HG03442 (cell line): ENCODE measurements at regions not wholly inside any gene's neighbourhood (a gene's known extent, or its start where the extent isn't known, plus 50 kb on each side); places are given as distances from the start of the nearest gene placed in this dataset.

Source experiments
- ATAC-seq: cut with Tn5 transposase; IDR thresholded peaks from one replicate; pipeline ENCODE4 v1.9.1; 2021; ENCODE audit warnings: mild to moderate bottlenecking, moderate library complexity; ENCODE audit not compliant: unreplicated experiment

DNA sequence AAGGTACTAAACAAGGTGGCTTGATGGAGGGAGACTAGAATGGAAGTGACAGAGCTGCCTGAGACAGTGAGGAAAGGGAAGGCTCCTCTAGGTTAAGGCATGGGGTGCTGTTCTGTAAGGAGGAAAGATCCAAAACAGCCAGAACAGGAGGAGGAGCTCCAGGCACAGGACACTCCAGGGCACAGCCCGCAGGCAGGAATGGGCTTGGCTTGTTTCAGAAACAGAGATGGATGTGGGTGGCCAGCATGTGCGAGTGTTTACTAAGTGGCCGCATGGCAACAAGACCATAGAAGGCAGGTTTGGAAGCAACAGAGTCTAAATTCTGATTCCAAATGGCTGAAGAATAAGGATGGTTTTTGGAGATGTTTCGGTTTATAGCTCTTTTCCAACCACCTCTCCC is 889.1 kb downstream of the AACS start:
- no peak for ATAC-seq

DNA sequence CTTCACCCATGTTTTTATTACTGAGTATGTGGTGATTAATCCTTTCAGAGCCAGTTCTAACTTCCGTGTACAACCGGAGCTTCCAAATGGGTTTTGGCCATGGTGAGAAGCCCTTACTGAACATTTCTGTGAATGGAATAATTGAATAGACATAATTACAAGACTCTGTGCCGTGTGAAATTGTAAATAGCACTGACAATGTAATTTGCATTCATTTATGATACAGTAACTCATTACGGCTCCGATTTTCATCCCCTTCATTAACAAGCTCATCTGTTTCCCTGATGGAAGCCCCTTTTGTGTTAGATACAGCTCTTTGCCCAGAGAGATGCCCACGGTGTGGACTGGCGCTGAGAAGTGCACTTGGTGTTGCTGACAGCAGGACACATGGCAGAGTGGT is 891.0 kb downstream of the AACS start:
- ATAC-seq = no peak

DNA sequence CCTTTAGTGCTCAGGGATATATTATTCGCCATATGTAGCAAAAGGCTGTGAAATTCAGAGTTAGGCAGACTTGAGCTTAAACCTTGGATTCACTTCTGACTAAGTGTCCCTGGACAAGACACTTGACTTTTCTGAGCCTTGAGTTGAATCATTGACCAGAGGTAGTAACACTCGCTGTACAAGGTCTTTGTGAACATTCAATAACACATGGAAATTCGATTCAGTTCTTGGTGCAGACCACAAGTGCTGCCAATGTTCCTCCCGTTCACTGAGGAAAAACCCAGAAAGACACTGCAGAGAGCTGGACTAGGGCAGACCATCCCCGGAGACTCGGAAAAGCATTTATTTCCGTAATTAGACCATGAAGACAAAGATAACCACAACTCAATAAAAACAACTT is 901.4 kb downstream of the AACS start:
- no peak for ATAC-seq

DNA sequence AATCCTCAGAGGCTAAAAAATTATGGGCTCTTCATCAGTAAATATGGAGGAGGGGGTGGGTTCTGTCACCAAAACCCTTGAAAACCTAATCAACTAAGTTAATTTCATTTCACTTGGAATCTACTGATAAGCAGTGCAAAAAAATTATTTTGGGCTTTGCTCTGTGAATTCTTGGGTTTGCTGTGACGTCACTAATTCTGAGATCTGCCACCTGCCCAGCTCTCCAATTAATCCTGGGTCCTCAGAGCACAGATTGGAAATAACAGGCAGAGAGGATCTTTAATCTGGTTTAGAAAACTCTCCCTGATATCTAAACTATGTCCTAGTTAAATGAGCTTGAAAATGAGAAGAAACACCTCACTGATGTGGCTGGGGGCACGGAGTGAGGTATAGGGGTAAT is 903.2 kb downstream of the AACS start:
- no peak for ATAC-seq

DNA sequence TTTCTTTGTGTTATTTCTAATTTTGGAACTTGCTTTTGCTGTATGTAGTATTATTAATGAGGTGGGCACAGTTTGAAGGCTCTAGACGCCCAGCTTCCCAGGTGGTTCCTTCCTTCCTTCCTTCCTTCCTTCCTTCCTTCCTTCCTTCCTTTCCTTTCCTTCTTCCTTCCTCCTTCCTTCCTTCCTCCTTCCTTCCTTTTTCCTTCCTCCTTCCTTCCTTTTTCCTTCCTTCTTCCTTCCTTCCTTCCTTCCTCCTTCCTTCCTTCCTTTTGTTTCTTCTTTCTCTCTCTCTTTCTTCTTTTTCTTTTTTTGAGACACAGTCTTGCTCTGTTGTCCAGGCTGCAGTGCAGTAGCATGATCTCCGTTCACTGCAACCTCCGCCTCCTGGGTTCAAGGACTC is 906.7 kb downstream of the AACS start:
- ATAC-seq = no peak

DNA sequence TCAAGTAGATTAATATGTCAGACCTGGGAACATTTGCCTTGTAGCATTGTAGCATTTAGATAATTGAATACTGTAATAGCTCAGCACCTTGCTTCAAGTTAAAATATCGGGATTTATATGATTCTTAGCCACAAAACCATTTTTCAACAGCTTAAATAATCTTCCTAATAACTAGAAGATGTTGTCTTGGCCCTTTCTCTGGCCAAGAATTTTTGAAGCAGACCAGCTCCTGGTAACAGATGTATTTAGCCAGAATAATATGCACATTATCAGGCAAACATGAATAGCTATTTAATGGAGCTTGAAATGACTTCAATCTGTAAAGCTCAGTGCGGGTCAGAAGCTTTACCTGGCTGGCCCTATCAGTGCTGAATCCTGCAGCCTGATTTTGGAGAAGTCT is 913.1 kb downstream of the AACS start:
- ATAC-seq = no peak

DNA sequence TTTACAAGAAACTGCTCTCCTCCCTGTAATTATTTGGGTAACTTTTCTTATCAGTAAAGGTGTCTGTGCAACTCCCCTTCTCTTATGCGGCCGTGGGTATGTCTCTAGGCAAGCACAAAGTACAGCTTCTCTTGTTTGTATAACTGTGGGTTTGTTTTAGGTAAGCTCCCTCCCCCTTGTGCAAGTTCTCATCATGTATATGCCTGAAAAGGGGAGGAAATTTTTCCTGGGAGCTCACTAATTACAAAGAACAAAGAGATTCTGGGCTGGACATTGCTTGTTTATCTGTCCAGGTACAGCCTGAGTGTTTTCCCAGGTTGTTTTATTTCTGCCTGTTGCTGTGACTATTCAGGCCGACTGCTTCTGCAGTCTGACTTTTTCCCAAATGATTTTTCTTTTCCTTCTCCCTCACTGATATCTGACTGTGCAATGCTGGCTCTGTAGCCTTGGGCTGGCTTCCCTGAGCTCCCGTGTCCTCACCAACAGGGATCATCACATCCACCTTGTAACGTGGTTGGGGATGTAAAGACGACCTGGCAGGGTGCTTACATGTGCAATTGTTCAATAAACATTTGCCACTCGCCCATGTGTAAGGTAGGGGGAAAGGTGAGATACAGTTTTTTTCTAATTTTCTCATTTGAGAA is 916.5 kb downstream of the AACS start:
- no peak for ATAC-seq

DNA sequence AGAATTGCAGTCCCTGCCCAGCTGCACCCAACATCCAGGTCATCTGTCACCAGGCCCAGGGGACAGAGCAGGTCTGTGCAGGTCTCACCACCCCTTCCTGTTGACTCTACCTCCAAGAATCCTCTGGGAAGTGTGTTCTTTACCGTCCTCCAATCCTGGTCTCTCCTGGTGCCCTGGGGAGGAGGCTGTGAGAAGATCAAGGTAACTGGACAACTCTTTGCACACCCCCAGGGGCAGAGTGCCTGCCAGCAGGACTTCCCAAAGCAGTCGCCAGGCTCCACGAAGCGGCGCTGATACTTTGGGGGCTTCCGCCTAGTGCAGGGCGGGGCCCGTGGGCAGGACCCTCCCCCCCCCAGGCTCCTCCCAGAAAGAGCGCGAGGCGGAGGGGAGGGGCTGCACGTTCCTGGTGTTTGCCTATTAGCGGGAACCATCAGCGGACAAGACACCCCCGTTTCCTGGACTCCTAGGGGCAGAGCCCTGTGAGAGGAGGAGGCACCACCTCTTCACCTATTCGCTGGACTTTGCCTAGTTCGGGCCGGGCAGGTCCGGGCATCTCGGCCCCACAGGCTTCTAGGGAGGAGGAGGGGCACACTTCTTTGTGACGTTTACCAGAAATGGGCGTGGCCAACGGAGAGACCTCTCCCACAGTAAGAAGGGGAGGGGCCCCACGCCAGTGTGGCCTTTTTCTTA is 918.0 kb downstream of the AACS start:
- no peak for ATAC-seq

DNA sequence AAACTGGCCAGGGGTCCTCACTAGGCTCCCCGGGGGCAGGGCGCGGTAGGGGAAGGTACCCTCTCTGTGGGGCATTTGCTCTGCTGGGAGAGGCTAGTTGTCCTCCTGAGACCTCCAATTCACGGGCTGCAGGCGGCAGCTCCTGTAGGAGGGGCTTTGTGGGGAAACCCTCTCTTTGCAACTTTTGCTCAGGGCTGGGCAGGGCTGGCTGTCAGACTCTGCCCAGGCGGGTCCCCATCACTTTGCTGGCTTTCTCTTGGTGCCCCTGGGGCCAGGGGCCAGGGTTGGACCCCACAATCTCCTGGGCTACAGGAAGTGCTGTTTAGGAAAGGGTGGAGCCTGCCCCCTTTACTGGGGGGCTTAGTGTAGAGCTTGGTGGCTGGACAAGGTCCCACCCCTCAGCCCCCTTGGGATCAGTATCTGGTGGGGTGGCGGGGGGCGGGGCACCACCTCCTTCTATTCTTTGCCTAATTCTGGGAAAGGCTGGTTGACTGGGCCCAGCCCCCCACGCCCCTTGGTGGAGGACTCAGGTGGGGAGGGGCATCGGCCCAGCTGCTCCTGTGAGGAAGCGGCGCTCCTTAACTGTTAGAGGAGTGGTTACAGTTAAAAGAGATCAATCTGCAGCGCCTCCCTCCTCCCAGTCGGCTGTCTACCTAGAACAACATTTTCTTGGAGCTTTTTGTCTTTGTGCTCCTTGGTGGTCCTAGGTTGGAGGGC is 918.7 kb downstream of the AACS start:
- ATAC-seq = no peak

DNA sequence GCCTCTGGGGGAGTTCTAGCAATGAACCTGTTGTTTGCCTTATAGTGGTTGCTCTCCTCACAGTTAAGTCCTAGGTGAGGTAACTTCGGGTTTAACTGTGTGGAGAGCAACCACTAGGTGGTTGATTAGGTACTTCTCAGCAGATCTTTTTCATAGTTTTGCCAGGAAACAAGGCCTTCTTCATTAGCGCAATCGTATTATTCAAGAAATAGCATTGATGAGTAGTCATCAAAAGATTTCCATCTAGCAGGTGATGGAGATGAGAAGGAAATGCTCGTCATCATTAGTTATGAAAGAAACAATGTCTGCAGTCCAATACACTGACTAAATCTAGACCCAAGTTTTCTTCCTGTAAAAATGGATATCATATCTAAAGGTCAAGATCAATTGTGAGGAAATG is 923.3 kb downstream of the AACS start:
- no peak for ATAC-seq

DNA sequence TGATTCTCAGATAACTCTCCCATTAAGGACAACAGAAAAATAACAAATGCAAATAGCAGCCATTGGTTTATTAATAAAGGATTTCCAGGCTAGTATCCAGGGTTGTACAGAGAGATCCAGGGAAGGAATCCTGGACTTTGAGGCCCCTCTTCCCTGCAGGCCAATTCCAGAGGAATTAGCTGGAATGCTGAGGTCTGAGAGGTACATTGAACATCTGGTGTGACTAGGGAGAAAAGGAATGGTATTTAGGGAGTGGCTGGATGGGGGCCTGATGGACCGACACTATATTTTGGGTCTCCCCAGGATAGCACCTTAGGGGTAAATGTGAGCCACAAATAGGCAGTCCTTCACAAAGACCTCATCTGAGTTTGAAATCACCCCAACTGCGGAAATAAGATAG is 924.5 kb downstream of the AACS start:
- ATAC-seq = no peak

DNA sequence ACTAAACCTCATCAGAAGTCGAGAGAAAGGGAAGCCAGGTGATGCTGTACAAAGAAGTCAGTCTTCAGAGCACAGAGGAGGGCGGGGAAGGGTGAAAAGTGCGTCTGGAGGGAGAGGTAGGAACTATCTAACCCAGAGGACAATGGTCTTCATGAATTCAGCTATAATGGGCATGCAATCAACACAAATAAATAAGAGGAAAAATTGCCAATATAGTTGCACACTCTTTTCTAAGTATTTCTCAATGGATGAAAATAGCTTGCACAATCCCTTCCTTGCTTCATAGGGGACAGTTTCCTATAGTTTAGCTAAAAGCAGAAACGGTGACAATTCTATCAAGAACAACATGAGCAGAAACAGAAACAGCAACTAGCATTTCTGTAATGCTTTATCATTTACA is 931.2 kb downstream of the AACS start:
- no peak for ATAC-seq

DNA sequence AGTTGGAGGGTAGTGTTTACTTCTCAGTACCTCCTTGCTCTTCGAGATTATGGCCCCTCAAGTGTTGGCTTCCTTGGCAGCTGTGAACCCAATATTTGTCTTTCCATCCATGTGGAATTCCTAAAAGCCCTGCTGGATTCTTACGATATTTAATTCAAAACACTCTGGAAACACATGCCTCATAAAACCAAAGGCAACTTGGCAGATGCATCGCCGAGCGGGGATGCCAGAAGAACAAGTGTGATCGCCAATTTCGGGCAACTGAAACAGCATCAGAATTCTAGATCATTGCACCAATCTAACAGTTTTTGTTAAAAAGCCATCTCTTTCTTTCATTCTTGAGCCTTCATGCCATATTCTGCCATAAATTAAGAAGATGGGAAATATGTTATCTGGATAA is 934.4 kb downstream of the AACS start:
- ATAC-seq = no peak

DNA sequence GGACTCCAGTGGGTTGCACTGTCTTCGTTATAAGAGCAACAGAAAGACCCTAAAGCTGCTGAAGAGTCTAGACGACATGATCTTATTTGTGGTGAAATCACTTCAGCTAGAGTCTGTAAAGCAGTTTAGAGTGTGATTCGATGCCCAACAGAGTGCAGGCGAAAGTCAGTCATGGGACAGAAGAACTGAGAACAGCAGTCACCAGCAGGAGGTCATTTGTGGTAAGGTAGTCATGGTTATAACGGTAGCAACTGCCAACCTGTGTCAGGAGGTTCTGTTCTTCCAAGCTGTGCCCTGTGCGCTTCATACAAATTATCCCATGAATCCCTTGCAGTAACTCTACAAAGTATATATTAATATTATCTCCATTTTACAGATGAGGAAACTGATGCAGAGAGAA is 954.1 kb downstream of the AACS start:
- no peak for ATAC-seq

DNA sequence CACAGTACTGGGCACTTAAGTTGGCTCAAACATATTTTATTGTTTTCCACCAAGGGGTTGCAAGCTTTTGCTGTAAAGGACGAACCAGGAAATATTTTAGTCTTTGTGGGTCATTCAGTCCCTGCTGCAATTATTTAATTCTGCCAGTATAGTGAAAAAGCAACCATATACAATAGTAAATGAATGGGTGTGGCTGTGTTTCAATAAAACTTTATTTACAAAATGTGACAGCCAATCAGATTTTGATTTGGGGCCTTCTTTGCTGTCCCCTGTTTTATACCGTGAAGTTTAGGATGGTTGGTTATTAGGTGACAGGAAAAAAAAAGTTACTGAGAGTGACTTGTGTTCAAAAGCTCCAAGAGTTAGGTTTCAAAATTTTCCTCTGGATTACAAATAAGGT is 956.4 kb downstream of the AACS start:
- ATAC-seq = no peak

DNA sequence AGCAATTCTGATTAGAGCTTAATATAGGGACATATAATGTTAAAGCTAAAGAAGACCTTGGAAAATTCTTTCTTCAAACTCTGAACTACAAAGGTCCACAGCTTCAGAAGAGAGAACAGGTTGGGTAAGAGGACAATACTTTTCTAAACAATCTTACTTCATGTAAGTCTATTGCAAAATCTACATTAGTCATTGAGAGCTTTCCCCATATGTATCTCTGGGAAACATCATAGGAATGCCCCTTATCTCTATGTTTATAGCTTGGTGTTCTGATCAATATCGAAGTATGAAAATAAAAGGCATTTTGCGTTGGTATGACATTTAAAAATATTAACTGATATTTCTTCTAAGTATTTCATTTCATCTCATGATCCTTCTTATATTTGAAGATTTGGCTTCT is 962.6 kb downstream of the AACS start:
- ATAC-seq = no peak

DNA sequence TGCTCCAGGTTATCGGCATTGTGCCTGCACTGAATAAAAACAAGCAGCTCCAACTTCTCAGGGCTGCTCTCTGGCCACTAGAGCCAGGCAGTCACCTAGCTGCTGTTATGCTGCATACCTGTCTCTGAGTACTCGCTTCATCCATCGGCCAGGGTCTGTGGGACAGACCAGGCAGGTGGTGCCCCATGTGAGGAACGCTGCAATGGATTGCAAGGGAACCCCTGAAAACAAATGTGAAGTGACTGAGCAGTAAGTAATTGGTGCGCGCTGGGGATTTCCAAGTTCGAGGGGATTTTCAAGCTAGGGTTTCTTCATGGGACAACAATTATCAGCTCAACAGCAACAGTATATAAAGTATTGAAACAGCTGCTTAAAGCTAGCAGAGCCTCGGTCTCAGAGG is 965.3 kb downstream of the AACS start:
- ATAC-seq = no peak

DNA sequence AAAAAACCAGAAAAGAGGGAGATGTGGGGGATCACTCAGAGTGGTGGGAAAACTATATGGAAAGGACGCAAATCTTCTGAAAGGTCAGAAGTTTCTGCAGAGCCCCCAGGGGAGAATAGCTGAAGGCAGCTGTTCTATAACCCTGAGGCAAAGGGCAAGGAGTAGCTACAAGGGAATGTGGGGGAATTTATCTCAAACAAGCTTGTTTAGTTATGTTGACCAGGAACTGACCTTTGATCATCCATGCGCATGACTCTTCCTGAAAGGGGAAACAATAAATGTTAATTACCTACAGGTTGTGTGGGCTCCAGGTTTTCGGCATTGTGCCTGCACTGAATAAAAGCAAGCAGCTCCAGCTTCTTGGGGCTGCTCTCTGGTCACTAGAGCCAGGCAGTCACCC is 968.5 kb downstream of the AACS start:
- ATAC-seq = no peak

DNA sequence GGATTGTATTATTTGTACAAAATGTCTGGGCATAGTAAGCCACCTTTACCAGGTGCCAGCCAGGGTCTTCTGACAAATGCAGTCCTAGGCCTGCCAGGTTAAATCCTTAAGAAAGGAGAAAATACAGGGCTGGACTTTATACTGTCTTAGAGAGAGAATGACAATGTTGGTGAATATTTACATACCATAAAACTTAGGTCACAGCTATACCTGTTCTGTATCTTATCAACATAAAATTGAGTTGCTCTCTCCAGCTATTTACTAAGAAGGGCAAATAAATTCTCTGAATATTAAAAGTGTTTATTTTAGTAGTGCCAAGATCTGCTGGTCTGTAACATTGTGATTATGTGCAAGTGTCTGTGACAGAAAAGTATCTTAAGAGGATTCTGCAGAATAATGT is 971.1 kb downstream of the AACS start:
- no peak for ATAC-seq

DNA sequence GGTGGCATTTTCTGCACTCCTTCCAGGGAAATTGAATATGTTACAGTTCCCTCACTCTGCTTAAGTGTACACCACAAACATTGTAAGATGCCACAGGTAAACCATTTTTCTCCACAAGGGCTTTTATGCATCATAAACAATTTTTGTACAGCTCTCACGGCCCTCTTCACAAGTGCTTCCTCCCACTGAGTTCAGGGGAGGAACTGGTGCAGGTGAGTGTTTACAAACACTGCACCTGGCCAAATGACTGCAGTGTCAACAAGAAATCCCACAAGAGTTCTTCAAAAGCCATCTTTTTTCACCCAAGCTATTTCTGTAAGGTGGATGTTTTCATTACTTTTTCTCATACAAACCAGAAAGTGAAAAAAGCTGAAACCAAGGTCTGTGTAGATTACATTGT is 973.2 kb downstream of the AACS start:
- ATAC-seq = no peak

DNA sequence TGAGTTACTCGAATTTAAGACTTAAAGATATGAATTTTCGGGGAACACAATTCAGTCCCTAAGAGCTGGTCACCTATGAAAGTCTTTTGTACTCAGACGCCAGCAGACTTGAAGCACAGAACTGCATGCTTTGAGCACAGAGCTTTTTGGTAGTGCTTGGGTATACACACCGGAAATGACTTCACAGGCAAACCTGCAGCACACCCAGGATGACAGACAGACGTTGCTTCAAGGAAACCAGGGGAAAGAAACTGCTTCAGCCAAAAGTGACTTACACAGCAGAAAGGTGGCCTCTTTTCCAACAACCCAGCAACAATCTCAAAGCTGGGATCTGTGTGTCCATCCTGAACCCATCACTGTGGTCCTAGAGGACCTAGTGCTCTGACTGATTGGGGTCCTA is 975.1 kb downstream of the AACS start:
- ATAC-seq = no peak

DNA sequence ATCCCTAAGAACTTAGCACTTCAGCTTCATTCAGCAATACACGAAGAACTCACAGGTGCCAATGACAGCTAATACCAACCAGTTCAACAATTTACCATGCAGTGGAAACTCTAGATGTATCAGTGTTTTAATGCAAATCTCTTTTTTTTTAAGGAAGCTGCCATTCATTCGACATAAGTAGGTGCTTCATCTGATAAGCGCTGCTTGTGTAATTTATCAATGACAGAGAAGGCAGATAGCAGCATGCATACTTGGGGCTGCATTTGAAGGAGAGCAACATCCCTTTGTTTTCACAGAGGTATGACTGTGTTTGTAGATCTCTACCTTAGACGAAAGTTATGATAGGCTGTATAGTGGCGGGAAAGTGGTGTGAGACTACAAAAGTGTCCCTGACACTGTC is 977.1 kb downstream of the AACS start:
- ATAC-seq = no peak
